K562 (cell line): ENCODE measurements at regions not wholly inside any gene's neighbourhood (a gene's known extent, or its start where the extent isn't known, plus 50 kb on each side); places are given as distances from the start of the nearest gene placed in this dataset.

ENCODE experiments used
- ATAC-seq: fragments of 200-7000 bp; cut with Tn5 transposase; 3 replicates; pipeline ENCODE4 v1.9.1; 2020; ENCODE audit warnings: moderate library complexity
- BruUV-seq: library from RNA; stranded (reverse); fragments of 400-500 nt; replicated peaks from 2 replicates; lab custom pipeline; 2021; lab: Mats Ljungman, UMichigan
- CTCF ChIA-PET: fragments of 300-600 bp; formaldehyde crosslinking; extraction: SDS; loops from one replicate; lab custom pipeline; 2021; ENCODE audit warnings: low intra/inter-chr PET ratio; lab: Yijun Ruan, JAX
- POLR2A ChIA-PET: fragments of 300-600, 350-650 bp; sonication (Branson Sonifier 250); formaldehyde crosslinking; extraction: SDS; loops from one replicate; lab custom pipeline; 2021; ENCODE audit warnings: antibody characterized with exemption, inconsistent platforms; lab: Yijun Ruan, JAX
- DNase-seq, 4 experiments: peaks; one replicate each; pipeline versions ENCODE4 v3.0.0 to v3.0.0-alpha.2; 2011 to 2018; ENCODE audit warnings: low spot score in 3 of 4, mixed read lengths in 3 of 4; ENCODE audit errors: extremely low read depth in 1 of 4
- FAIRE-seq: peaks from 2 replicates; lab custom pipeline; 2011; peaks lifted over from hg19 to GRCh38; lab: Jason Lieb, UNC
- H2AFZ ChIP-seq: 2 replicates; pipeline ENCODE4 v1.6.0; 2011; ENCODE audit warnings: low read depth, low read length, control low read depth, inconsistent platforms
- H3K27ac ChIP-seq: fragments of 200-600 bp; 3 replicates; pipeline ENCODE4 v1.8.0; 2011; ENCODE audit warnings: low read depth, mild to moderate bottlenecking, control low read depth, inconsistent platforms, low read length, moderate library complexity, mixed read lengths; ENCODE audit errors: extremely low read depth
- H3K27me3 ChIP-seq, 2 experiments: fragments of 300-600 bp in 1 of 2; 2 replicates in 1 of 2; 3 replicates in 1 of 2; pipeline versions ENCODE4 v1.6.0 to v1.8.0; 2011; ENCODE audit warnings: inconsistent platforms in 2 of 2, low read length in 2 of 2, mild to moderate bottlenecking in 1 of 2, mixed read lengths in 1 of 2, moderate library complexity in 1 of 2; ENCODE audit not compliant: control insufficient read depth in 2 of 2, insufficient read depth in 2 of 2
- H3K36me3 ChIP-seq: fragments of 300-600 bp; 3 replicates; pipeline ENCODE4 v1.8.0; 2011; ENCODE audit warnings: mild to moderate bottlenecking, low read length, inconsistent platforms; ENCODE audit not compliant: control insufficient read depth, insufficient read depth
- H3K4me1 ChIP-seq, 2 experiments: fragments of 200-600 bp in 1 of 2; replicated peaks in 1 of 2; 2 replicates in 1 of 2; 3 replicates in 1 of 2; pipeline versions ENCODE4 v1.5.1 to v1.8.0; 2011; ENCODE audit warnings: inconsistent platforms in 2 of 2, low read length in 2 of 2, mild to moderate bottlenecking in 1 of 2, mixed read lengths in 1 of 2, moderate library complexity in 1 of 2; ENCODE audit not compliant: control insufficient read depth in 2 of 2, insufficient read depth in 2 of 2
- H3K4me2 ChIP-seq: 2 replicates; pipeline ENCODE4 v1.6.1; 2011; ENCODE audit warnings: low read length, control low read depth, inconsistent platforms, mixed read lengths; ENCODE audit not compliant: insufficient read depth
- H3K4me3 ChIP-seq: fragments of 200-600 bp; sonication (generic), shearing (Covaris generic); 2 replicates; pipeline ENCODE4 v1.5.1; 2016; ENCODE audit warnings: control low read depth, inconsistent platforms
- H3K79me2 ChIP-seq: fragments of 200-600 bp; 3 replicates; pipeline ENCODE4 v1.8.0; 2011; ENCODE audit warnings: low read length, inconsistent platforms; ENCODE audit not compliant: control insufficient read depth, insufficient read depth
- H3K9ac ChIP-seq, 2 experiments: 2 replicates each; pipeline versions ENCODE4 v1.6.0 to v1.6.1; 2011; ENCODE audit warnings: low read depth in 2 of 2, low read length in 2 of 2, control low read depth in 1 of 2, inconsistent platforms in 1 of 2, mild to moderate bottlenecking in 1 of 2, mixed read lengths in 1 of 2; ENCODE audit not compliant: insufficient read depth in 1 of 2
- H3K9me1 ChIP-seq: one replicate; pipeline ENCODE4 v1.6.0; 2011; ENCODE audit warnings: inconsistent platforms, mild to moderate bottlenecking, low read length, moderate library complexity; ENCODE audit not compliant: control insufficient read depth, insufficient read depth
- H3K9me3 ChIP-seq: replicated peaks from 2 replicates; pipeline ENCODE4 v1.5.1; 2011; ENCODE audit warnings: low read depth, low read length, inconsistent platforms; ENCODE audit not compliant: control insufficient read depth, insufficient read depth
- H4K20me1 ChIP-seq: replicated peaks from 2 replicates; pipeline ENCODE4 v1.6.1; 2011; ENCODE audit warnings: low read length, inconsistent platforms, mixed read lengths; ENCODE audit not compliant: control insufficient read depth, insufficient read depth
- NR2C1 ChIP-seq, 2 experiments: fragments of 450-650 bp; IDR thresholded peaks; 2 replicates each; pipeline ENCODE4 v1.6.1; 2017; ENCODE audit warnings: mild to moderate bottlenecking in 2 of 2, antibody characterized with exemption in 1 of 2, inconsistent platforms in 1 of 2, missing compliant biosample characterization in 1 of 2, missing genetic modification characterization in 1 of 2
- PHTF2 ChIP-seq: fragments of 250-450 bp; sonication (Bioruptor Pico); IDR thresholded peaks from 2 replicates; pipeline ENCODE4 v1.5.0; 2021; ENCODE audit warnings: mild to moderate bottlenecking
- POLR2AphosphoS2 ChIP-seq: IDR thresholded peaks from 2 replicates; pipeline ENCODE4 v1.6.1; 2012; ENCODE audit warnings: low read length, improper control_type of control experiment
- USF2 ChIP-seq: sonication (generic); formaldehyde crosslinking; IDR thresholded peaks from 2 replicates; pipeline ENCODE4 v1.5.0; 2020; ENCODE audit warnings: missing genetic modification reagents
- ZBTB7A ChIP-seq: IDR thresholded peaks from 2 replicates; pipeline ENCODE4 v1.6.1; 2011; ENCODE audit warnings: low read depth, mild to moderate bottlenecking, low read length, moderate library complexity, borderline replicate concordance; ENCODE audit not compliant: control insufficient read depth
- WGBS: fragments of 100-300 bp; shearing (Covaris generic); methylation state at CpG from one replicate; pipeline ENCODE4 v1.1.6; 2016; ENCODE audit warnings: low coverage, mixed read lengths; ENCODE audit not compliant: insufficient coverage; ENCODE audit errors: missing lambda C conversion rate; 5-methylcytosine and 5-hydroxymethylcytosine counted together
- in situ Hi-C: fragments of 300-500 bp; cut with MboI; formaldehyde crosslinking; loops from 4 replicates; pipeline ENCODE4 v1.15.0; 2018; ENCODE audit warnings: inconsistent platforms, mixed read lengths
- intact Hi-C: fragments of 100-400 bp; cut with micrococcal nuclease; formaldehyde crosslinking; loops from 2 replicates; pipeline ENCODE4 v1.14.2; 2022

- Histone ChIP-seq H3K9me1 (no peaks in the 10 kb centered on the region), H2AFZ (no peak overlapping the region), H4K20me1 (no peaks in the 10 kb centered on the region), H3K9ac (no peak overlapping the region), H3K36me3 (no peaks in the 10 kb centered on the region), H3K4me2 (no peak overlapping the region), H3K27me3 (no peaks in the 10 kb centered on the region), H3K4me1 (no peaks in the 10 kb centered on the region), H3K4me3 (no peak overlapping the region), H3K27ac (no peak overlapping the region), H3K79me2 (no peaks in the 10 kb centered on the region)
- WGBS = 0% methylated on average over 6 of the region's 6 CpGs
- BruUV-seq = no TSS peak
- FAIRE-seq (no peak), DNase-seq (no peak), ATAC-seq (no peak)
- in situ Hi-C loops (no loop called here), intact Hi-C loops (no loop called here)
- CTCF ChIA-PET = no interaction called here
- TF ChIP-seq NR2C1 (IDR thresholded peaks at IDR 0.05) (no peak), NR2C1 (tag; IDR thresholded peaks at IDR 0.05) (no peak), USF2 (CRISPR knock-in tag) (no peak), POLR2AphosphoS2 (no peak), PHTF2 (CRISPR knock-in tag) (no peak), ZBTB7A (no peak)
- TF ChIP-seq, all 486 proteins: peak for 0
- no peaks in the 10 kb centered on the region for H3K9me3 ChIP-seq
- POLR2A ChIA-PET = interaction anchor here (0.5 to 0.6 kb wide), 2 partner anchors 29 to 55 kb away, joined by 3 read pairs; no protein-coding TSS in a partner anchor
These were observed 168.0 kb downstream of the DACT1 start for GRCh38 chr14:58805605-58806409.
